ENCODE measurements at regions not wholly inside any gene's neighbourhood (a gene's known extent, or its start where the extent isn't known, plus 50 kb on each side); places are given as distances from the start of the nearest gene placed in this dataset.

DNA sequence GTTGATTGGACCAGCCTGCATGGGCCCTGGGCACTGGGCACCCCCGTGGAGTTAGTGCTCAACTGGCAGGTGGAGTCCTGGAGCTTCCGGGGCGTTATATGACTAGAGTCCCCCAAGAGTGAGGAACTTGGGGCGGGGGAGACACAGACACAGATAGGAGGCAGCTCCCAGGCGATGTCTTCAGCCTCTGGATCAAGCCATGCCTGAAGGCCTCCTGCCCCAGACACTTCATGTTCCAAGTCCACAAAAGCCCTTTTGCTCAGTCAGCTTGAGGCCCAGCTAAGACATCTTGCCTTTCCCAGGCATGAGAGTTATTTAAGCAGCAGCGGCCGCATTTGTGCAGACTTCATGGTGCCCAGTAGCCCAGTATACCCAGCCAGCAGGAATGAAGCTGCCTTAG, 136.6 kb upstream of the CIBAR2 start:
- Histone ChIP-seq H3K36me3 (ENCODE audit: control insufficient read depth in 1 of 2, insufficient read depth in 2 of 2, low read length in 2 of 2) (no peaks in the 10 kb centered on the region), H3K4me1 (ENCODE audit: control insufficient read depth in 1 of 2, insufficient read depth in 2 of 2, low read length in 2 of 2) (peaks cover 0 to 5% of the 10 kb centered on the region in 2 donors), H3K27me3 (ENCODE audit: control insufficient read depth in 1 of 2, insufficient read depth in 2 of 2, low read length in 2 of 2) (peaks cover 0 to 4% of the 10 kb centered on the region in 2 donors), H3K9me3 (ENCODE audit: control insufficient read depth in 1 of 2, low read length in 2 of 2) (no peaks in the 10 kb centered on the region), H3K9ac (ENCODE audit: low read depth in 1 of 2, low read length in 2 of 2) (no peak overlapping the region), H3K27ac (ENCODE audit: low read depth, low read length) (no peak overlapping the region), H3K4me3 (ENCODE audit: low read depth in 1 of 2, low read length in 2 of 2) (no peak overlapping the region)

DNA sequence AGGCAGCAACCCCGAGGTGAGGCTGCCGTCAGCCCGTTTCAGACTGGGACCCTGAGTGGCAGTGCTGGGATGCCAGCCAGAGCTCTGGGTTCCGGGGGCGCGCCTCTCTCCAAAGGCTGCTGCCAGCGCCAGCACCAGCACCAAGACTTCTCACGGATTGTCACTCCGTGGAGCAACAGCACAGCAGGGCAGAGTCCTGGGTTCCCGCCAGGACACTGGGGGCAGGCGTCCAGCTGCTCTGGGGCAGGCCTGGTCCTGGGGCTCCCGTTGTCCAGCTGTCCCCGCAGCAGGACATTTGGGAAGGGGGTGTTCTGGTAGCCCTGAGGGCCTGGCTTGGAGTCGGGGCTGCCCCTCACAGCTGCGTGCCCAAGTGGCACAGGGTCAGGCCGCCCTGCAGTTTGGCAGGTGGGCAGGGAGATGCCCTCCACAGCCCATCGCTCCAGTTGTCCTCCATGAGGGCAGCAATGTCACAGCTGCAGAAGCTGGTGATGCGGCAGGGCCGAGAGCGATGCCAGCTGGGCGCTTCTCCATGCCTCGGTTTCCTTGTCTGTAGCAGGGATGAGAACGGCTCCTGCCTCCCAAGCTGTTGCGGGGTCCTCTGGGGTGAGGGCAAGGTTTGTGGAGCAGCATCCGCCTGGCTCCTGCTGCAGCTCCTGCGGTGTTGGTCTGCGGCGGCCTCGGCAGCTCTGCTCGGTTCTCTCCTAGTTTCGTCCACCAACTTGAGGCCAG, 137.3 kb upstream of the CIBAR2 start:
- Histone ChIP-seq H3K4me1 (ENCODE audit: control insufficient read depth in 1 of 2, insufficient read depth in 2 of 2, low read length in 2 of 2) (peaks cover 0 to 5% of the 10 kb centered on the region in 2 donors), H3K4me3 (ENCODE audit: low read depth in 1 of 2, low read length in 2 of 2) (no peak overlapping the region), H3K9me3 (ENCODE audit: control insufficient read depth in 1 of 2, low read length in 2 of 2) (no peaks in the 10 kb centered on the region), H3K36me3 (ENCODE audit: control insufficient read depth in 1 of 2, insufficient read depth in 2 of 2, low read length in 2 of 2) (no peaks in the 10 kb centered on the region), H3K27ac (ENCODE audit: low read depth, low read length) (no peak overlapping the region), H3K27me3 (ENCODE audit: control insufficient read depth in 1 of 2, insufficient read depth in 2 of 2, low read length in 2 of 2) (peaks cover 0 to 4% of the 10 kb centered on the region in 2 donors), H3K9ac (ENCODE audit: low read depth in 1 of 2, low read length in 2 of 2) (no peak overlapping the region)

DNA sequence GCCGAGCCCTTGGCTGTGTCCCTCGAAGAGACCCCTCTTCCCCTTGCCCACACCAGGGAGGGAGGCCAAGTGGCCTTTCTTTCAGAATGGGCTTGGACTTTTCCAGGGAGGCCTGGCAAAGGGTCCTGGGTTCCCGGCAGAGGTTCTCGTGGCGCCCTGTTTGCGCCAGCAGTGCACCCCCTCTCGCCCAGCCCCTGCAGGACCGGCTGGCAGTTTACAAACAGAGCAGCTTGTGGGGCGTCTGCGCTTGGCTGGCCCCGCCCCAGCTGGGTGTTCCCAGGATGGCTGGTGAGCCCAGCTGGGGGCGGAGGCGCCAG, 137.8 kb upstream of the CIBAR2 start:
- Histone ChIP-seq H3K4me3 (ENCODE audit: low read depth in 1 of 2, low read length in 2 of 2) (no peak overlapping the region), H3K4me1 (ENCODE audit: control insufficient read depth in 1 of 2, insufficient read depth in 2 of 2, low read length in 2 of 2) (peaks cover 0 to 5% of the 10 kb centered on the region in 2 donors), H3K27ac (ENCODE audit: low read depth, low read length) (no peak overlapping the region), H3K27me3 (ENCODE audit: control insufficient read depth in 1 of 2, insufficient read depth in 2 of 2, low read length in 2 of 2) (peaks cover 0 to 4% of the 10 kb centered on the region in 2 donors), H3K36me3 (ENCODE audit: control insufficient read depth in 1 of 2, insufficient read depth in 2 of 2, low read length in 2 of 2) (no peaks in the 10 kb centered on the region), H3K9ac (ENCODE audit: low read depth in 1 of 2, low read length in 2 of 2) (no peak overlapping the region), H3K9me3 (ENCODE audit: control insufficient read depth in 1 of 2, low read length in 2 of 2) (no peaks in the 10 kb centered on the region)

DNA sequence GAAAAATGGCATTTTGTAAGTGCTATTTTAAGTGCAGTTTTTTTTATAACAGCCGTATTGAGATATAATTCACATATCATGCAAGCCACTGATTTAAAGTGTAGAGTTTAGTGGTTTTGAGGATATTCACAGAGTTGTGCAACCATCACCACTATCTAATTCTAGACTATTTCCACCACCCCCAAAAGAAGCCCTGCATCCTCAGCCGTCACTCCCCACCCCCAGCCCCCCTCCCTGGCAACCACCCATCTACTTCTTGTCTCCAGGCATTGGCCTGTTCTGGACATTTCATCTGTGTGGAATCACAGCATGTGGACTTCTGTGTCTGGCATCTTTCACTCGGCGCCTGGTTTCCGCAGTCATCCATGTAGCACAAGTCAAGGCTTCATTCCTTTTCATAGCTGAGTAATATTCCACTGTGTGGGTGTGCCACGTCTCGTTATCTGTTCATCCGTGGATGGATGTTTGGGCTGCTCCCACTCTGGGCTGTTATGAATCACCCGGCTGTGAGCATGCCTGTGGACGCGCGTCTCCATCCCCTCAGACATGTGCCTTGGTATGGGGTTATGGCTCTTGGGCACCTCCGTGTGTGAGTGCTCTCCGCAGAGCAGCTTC, 138.4 kb upstream of the CIBAR2 start:
- Histone ChIP-seq H3K9ac (ENCODE audit: low read depth in 1 of 2, low read length in 2 of 2) (no peak overlapping the region), H3K4me3 (ENCODE audit: low read depth in 1 of 2, low read length in 2 of 2) (no peak overlapping the region), H3K9me3 (ENCODE audit: control insufficient read depth in 1 of 2, low read length in 2 of 2) (no peaks in the 10 kb centered on the region), H3K36me3 (ENCODE audit: control insufficient read depth in 1 of 2, insufficient read depth in 2 of 2, low read length in 2 of 2) (no peaks in the 10 kb centered on the region), H3K27me3 (ENCODE audit: control insufficient read depth in 1 of 2, insufficient read depth in 2 of 2, low read length in 2 of 2) (peaks cover 0 to 4% of the 10 kb centered on the region in 2 donors), H3K27ac (ENCODE audit: low read depth, low read length) (no peak overlapping the region), H3K4me1 (ENCODE audit: control insufficient read depth in 1 of 2, insufficient read depth in 2 of 2, low read length in 2 of 2) (peaks cover 0 to 4% of the 10 kb centered on the region in 2 donors)

DNA sequence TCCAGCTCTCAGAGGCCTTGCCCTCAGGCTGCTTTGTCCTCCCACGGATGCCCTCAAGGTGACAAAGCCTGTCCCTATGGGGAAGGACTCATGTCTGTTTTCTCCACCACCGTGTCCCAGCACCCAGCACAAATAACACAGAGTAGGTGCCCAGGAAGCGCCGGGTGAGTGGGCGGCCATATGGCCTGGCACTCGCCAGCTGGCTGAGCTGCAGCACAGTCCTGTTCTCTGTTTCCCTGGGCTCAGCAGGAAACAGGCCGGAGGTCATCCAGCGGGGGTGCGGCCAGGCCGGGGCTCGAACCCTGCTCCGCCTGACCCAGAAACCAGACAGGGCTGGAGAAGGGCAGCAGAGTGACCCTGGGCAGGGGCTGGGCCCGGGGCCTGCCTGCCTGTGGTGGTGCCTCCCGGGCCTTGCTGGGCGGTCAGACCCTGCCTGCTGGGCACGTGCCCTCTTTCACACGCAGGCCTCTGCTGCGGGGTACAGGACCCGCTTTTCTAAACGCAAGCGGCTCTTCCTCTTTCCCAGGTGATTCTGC, 139.0 kb upstream of the CIBAR2 start:
- H3K36me3 ChIP-seq (ENCODE audit: control insufficient read depth in 1 of 2, insufficient read depth in 2 of 2, low read length in 2 of 2): no peaks in the 10 kb centered on the region
- H3K9ac ChIP-seq (ENCODE audit: low read depth in 1 of 2, low read length in 2 of 2): no peak overlapping the region
- no peak overlapping the region for H3K27ac ChIP-seq (ENCODE audit: low read depth, low read length)
- no peak overlapping the region for H3K4me3 ChIP-seq (ENCODE audit: low read depth in 1 of 2, low read length in 2 of 2)
- H3K9me3 ChIP-seq (ENCODE audit: control insufficient read depth in 1 of 2, low read length in 2 of 2): no peaks in the 10 kb centered on the region
- H3K27me3 ChIP-seq (ENCODE audit: control insufficient read depth in 1 of 2, insufficient read depth in 2 of 2, low read length in 2 of 2): no peaks in the 10 kb centered on the region
- no peaks in the 10 kb centered on the region for H3K4me1 ChIP-seq (ENCODE audit: control insufficient read depth in 1 of 2, insufficient read depth in 2 of 2, low read length in 2 of 2)

DNA sequence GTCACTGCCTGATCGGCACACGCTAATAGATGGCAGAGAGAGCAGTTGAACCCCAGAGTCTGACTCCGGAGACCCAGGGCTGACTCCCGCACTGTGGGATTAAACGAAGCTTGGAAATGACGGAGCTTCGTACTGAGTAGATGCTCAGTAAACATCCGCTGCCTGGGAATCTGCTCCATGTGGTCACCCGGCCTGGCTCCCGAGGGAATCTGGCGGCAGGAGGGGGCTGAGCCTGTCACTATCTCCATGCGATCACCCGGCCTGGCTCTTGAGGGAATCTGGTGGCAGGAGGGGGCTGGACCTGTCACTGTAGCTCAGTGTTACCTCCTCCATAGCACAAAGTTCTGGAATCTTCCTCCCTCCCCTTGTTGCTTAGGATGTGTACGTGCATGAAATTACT, 139.7 kb upstream of the CIBAR2 start:
- Histone ChIP-seq H3K4me3 (ENCODE audit: low read depth in 1 of 2, low read length in 2 of 2) (no peak overlapping the region), H3K9me3 (ENCODE audit: control insufficient read depth in 1 of 2, low read length in 2 of 2) (no peaks in the 10 kb centered on the region)

DNA sequence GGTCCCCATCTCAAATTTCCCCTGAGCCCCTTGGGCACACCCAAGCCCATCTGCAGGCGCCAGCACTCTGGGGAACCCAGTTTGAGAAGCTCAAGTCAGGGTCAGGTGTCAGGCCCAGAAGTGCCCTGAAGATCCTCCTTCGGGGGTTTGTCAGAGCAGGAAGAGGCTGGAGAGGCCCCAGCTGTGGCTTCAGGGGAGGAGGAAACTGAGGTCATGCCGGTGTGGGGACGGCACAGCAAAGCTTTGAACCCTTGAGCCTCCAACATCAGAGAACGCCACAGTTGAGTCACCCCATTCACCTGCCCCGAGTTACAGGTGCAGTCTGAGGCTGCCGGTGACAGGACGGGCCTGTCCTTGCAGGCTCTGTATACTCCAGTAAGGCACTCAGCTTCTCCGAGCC, 140.2 kb upstream of the CIBAR2 start:
- H3K27ac ChIP-seq (ENCODE audit: low read depth, low read length): no peak overlapping the region
- H3K36me3 ChIP-seq (ENCODE audit: control insufficient read depth in 1 of 2, insufficient read depth in 2 of 2, low read length in 2 of 2): no peaks in the 10 kb centered on the region
- no peaks in the 10 kb centered on the region for H3K27me3 ChIP-seq (ENCODE audit: control insufficient read depth in 1 of 2, insufficient read depth in 2 of 2, low read length in 2 of 2)
- no peaks in the 10 kb centered on the region for H3K9me3 ChIP-seq (ENCODE audit: control insufficient read depth in 1 of 2, low read length in 2 of 2)
- H3K4me1 ChIP-seq (ENCODE audit: control insufficient read depth in 1 of 2, insufficient read depth in 2 of 2, low read length in 2 of 2): no peaks in the 10 kb centered on the region
- H3K4me3 ChIP-seq (ENCODE audit: low read depth in 1 of 2, low read length in 2 of 2): no peak overlapping the region
- H3K9ac ChIP-seq (ENCODE audit: low read depth in 1 of 2, low read length in 2 of 2): no peak overlapping the region

More for the DNA sequence above, 139.7 kb upstream of the CIBAR2 start:
- no peaks in the 10 kb centered on the region for H3K4me1 ChIP-seq (ENCODE audit: control insufficient read depth in 1 of 2, insufficient read depth in 2 of 2, low read length in 2 of 2)
- H3K27me3 ChIP-seq (ENCODE audit: control insufficient read depth in 1 of 2, insufficient read depth in 2 of 2, low read length in 2 of 2): no peaks in the 10 kb centered on the region
- no peaks in the 10 kb centered on the region for H3K36me3 ChIP-seq (ENCODE audit: control insufficient read depth in 1 of 2, insufficient read depth in 2 of 2, low read length in 2 of 2)
- H3K27ac ChIP-seq (ENCODE audit: low read depth, low read length): no peak overlapping the region
- H3K9ac ChIP-seq (ENCODE audit: low read depth in 1 of 2, low read length in 2 of 2): no peak overlapping the region

DNA sequence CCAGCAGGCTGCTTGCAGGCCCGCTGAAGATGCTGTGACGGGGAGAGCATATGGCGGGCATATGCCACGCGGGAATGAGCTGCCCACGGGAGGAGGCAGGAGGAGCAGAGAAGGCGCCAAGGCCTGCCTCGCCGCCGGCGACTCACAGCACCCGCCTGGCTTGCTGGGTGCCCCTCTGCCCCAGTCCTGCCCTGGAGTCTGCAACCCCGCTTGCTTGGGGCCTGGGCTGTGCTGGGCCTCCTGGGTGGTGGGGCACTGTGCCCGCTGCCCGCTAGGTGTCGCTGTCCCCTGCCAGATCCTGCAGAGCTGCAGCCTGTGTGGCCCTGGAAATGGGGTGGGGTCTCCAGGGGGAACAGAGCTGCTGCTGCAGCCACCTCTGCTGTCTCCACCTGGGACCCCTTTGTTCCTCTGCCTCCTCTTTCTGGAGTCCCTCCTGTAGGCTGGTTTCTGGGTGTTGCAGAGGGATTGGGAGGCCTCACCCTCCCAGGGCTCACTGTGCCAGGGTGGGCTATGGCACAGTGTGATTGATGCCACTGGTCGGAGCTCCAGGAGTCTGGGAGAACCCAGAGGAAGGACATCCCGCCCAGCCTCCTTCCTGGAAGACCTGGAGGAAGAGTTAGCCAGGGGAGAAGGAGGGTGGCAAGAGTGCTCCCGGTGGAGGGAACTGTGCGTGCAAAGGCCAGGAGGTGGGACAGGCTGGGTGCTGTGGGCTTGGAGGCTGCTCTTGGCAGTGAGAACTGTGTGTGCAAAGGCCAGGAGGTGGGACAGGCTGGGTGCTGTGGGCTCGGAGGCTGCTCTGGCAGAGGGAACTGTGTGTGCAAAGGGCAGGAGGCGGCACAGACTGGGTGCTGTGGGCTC, 141.0 kb upstream of the CIBAR2 start:
- Histone ChIP-seq H3K4me1 (ENCODE audit: control insufficient read depth in 1 of 2, insufficient read depth in 2 of 2, low read length in 2 of 2) (no peaks in the 10 kb centered on the region), H3K27me3 (ENCODE audit: control insufficient read depth in 1 of 2, insufficient read depth in 2 of 2, low read length in 2 of 2) (no peaks in the 10 kb centered on the region), H3K36me3 (ENCODE audit: control insufficient read depth in 1 of 2, insufficient read depth in 2 of 2, low read length in 2 of 2) (no peaks in the 10 kb centered on the region), H3K27ac (ENCODE audit: low read depth, low read length) (no peak overlapping the region), H3K4me3 (ENCODE audit: low read depth in 1 of 2, low read length in 2 of 2) (no peak overlapping the region), H3K9me3 (ENCODE audit: control insufficient read depth in 1 of 2, low read length in 2 of 2) (no peaks in the 10 kb centered on the region), H3K9ac (ENCODE audit: low read depth in 1 of 2, low read length in 2 of 2) (no peak overlapping the region)

DNA sequence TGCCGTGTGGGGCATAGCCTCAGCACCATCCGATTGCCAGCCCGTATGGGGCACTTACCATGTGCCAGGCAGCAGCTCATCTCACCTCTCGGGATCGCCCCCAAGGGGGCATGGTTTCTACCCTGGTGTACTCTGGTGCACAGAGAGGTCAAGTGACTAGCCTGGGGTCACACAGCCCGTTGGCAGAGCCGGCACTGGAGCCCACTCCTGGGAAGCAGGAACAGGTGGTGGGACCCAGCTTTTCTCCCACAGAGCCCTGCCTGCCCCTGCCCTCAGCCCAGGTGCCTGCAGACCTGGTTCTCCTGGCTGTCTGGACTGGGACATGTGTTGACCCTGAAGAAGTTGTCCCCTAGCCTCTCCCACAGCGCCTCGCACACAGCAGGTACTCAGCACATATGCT, 141.8 kb upstream of the CIBAR2 start:
- Histone ChIP-seq H3K9me3 (ENCODE audit: control insufficient read depth in 1 of 2, low read length in 2 of 2) (no peaks in the 10 kb centered on the region), H3K36me3 (ENCODE audit: control insufficient read depth in 1 of 2, insufficient read depth in 2 of 2, low read length in 2 of 2) (no peaks in the 10 kb centered on the region), H3K27ac (ENCODE audit: low read depth, low read length) (no peak overlapping the region), H3K27me3 (ENCODE audit: control insufficient read depth in 1 of 2, insufficient read depth in 2 of 2, low read length in 2 of 2) (no peaks in the 10 kb centered on the region), H3K4me3 (ENCODE audit: low read depth in 1 of 2, low read length in 2 of 2) (no peak overlapping the region), H3K4me1 (ENCODE audit: control insufficient read depth in 1 of 2, insufficient read depth in 2 of 2, low read length in 2 of 2) (no peaks in the 10 kb centered on the region), H3K9ac (ENCODE audit: low read depth in 1 of 2, low read length in 2 of 2) (no peak overlapping the region)

DNA sequence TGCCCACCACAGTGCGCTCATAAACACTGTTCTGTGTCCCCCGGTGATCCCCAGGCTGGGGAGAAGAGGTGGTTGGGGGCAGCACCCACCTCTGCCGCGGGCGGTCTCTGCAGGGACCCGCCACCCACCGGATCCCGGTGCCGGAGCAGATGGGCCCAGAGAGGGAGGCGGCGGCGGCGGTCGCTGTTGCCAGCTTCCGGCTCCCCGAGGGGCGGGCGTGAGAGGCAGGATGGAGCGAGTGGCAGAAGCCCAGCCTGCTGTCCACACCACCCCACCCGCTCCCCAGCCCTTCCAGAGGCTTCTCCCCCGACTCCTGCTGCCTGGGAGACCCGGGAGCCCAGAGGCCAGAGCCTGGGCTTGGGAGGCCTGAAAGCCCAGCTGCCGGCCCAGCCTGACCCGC, 142.6 kb upstream of the CIBAR2 start:
- no peaks in the 10 kb centered on the region for H3K36me3 ChIP-seq (ENCODE audit: control insufficient read depth in 1 of 2, insufficient read depth in 2 of 2, low read length in 2 of 2)
- H3K4me1 ChIP-seq (ENCODE audit: control insufficient read depth in 1 of 2, insufficient read depth in 2 of 2, low read length in 2 of 2): no peaks in the 10 kb centered on the region
- H3K9ac ChIP-seq (ENCODE audit: low read depth in 1 of 2, low read length in 2 of 2): no peak overlapping the region
- no peak overlapping the region for H3K4me3 ChIP-seq (ENCODE audit: low read depth in 1 of 2, low read length in 2 of 2)
- no peaks in the 10 kb centered on the region for H3K9me3 ChIP-seq (ENCODE audit: control insufficient read depth in 1 of 2, low read length in 2 of 2)
- no peaks in the 10 kb centered on the region for H3K27me3 ChIP-seq (ENCODE audit: control insufficient read depth in 1 of 2, insufficient read depth in 2 of 2, low read length in 2 of 2)
- H3K27ac ChIP-seq (ENCODE audit: low read depth, low read length): no peak overlapping the region

All from duodenal mucosa (tissue), 2 donors.